ENCODE measurements at regions not wholly inside any gene's neighbourhood (a gene's known extent, or its start where the extent isn't known, plus 50 kb on each side); places are given as distances from the start of the nearest gene placed in this dataset.

GRCh38 chr1:118395430-118395991, 210.5 kb upstream of the SPAG17 start:
- TF ChIP-seq FOXO1 (CRISPR knock-in tag; IDR thresholded peaks at IDR 0.05) (no peak), ZNF761 (CRISPR knock-in tag; conservative IDR thresholded peaks at IDR 0.05) (no peak), E2F2 (CRISPR knock-in tag; IDR thresholded peaks at IDR 0.05; ENCODE audit: borderline replicate concordance) (no peak), ZFYVE20 (CRISPR knock-in tag; IDR thresholded peaks at IDR 0.05; ENCODE audit: borderline replicate concordance, low read depth) (no peak), TRIM22 (IDR thresholded peaks at IDR 0.05) (no peak), ZSCAN12 (CRISPR knock-in tag; IDR thresholded peaks at IDR 0.05) (no peak), FLYWCH1 (CRISPR knock-in tag; IDR thresholded peaks at IDR 0.05) (no peak), ZNF883 (CRISPR knock-in tag; IDR thresholded peaks at IDR 0.05; ENCODE audit: not compliant biosample characterization) (no peak), CBX1 (IDR thresholded peaks at IDR 0.05; ENCODE audit: low read depth) (no peak), SRY (CRISPR knock-in tag; IDR thresholded peaks at IDR 0.05) (no peak), ATF1 (CRISPR knock-in tag; IDR thresholded peaks at IDR 0.05) (no peak), MLXIP (CRISPR knock-in tag; IDR thresholded peaks at IDR 0.05; ENCODE audit: borderline replicate concordance) (no peak), TEAD3 (CRISPR knock-in tag; optimal IDR thresholded peaks at IDR 0.05; ENCODE audit: borderline replicate concordance) (no peak)
- FAIRE-seq (no peak), ATAC-seq (no peak), DNase-seq (ENCODE audit: low spot score) (no peak)
- CTCF ChIA-PET (ENCODE audit: low intra/inter-chr PET ratio, low total read pairs), result no interaction called here
- Histone ChIP-seq H3K4me2 (ENCODE audit: low read depth, low read length) (no peak overlapping the region), H3K4me1 (ENCODE audit: insufficient read depth, low read length) (no peaks in the 10 kb centered on the region), H4K20me1 (ENCODE audit: insufficient read depth, low read length) (no peaks in the 10 kb centered on the region), H3K27me3 (ENCODE audit: control insufficient read depth in 1 of 2, insufficient read depth in 2 of 2, low read length in 2 of 2) (no peaks in the 10 kb centered on the region), H3K4me3 (replicated peaks in 1 of 3; ENCODE audit: insufficient read depth in 1 of 3, low read depth in 2 of 3, low read length in 3 of 3) (no peak overlapping the region), H3K9me3 (ENCODE audit: low read length) (no peaks in the 10 kb centered on the region), H3K27ac (ENCODE audit: extremely low read length, insufficient read depth, low read length) (no peak overlapping the region), H3K36me3 (replicated peaks in 1 of 2; ENCODE audit: control insufficient read depth in 1 of 2, insufficient read depth in 2 of 2, low read length in 2 of 2) (no peaks in the 10 kb centered on the region), H2AFZ (ENCODE audit: low read length) (no peak overlapping the region), H3K9ac (ENCODE audit: insufficient read depth, low read depth, low read length) (no peak overlapping the region), H3K79me2 (ENCODE audit: insufficient read depth, low read length) (no peaks in the 10 kb centered on the region)
- no TSS peak for BruUV-seq (replicated peaks)
- intact Hi-C loops (cut with micrococcal nuclease; ENCODE audit: unreplicated experiment) (no loop called here), in situ Hi-C loops (cut with HindIII; ENCODE audit: extremely low pct_ligation_motif_present, low pct_unique_long_range_greater_than_20kb) (no loop called here)
- 19% methylated on average over 7 of the region's 7 CpGs for whole genome bisulfite sequencing (ENCODE audit: low lambda C conversion rate)
- POLR2A ChIA-PET, result no interaction called here
